GM18498 (cell line): ENCODE measurements at regions not wholly inside any gene's neighbourhood (a gene's known extent, or its start where the extent isn't known, plus 50 kb on each side); places are given as distances from the start of the nearest gene placed in this dataset.
"Not testable (repeated sequence)": the region's sequence is repeated elsewhere in the genome, so short reads cannot be mapped to it uniquely, and the experiment has no call there.

Source experiments
- ATAC-seq: cut with Tn5 transposase; IDR thresholded peaks from one replicate; pipeline ENCODE4 v1.9.1; 2021; ENCODE audit warnings: mild to moderate bottlenecking, moderate library complexity; ENCODE audit not compliant: unreplicated experiment

DNA sequence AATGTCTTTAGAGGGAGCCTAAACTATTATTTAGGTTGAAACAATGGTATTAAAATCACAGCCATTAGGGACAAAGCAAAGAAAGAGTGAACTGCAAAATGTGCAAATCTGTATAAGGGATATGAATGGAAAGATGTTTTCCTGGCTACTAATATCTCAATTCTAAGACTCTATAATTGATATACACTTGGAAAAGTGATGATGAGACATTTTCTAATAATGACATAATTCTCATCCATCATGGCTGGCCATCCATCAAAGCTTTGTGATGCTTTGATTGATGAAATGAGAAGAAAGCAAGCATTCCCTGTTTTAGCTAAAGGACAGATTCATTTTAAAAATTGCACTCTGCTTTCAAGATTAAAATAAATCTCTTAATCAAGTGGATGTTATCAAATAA is 965.5 kb upstream of the IGFBP7 start:
- ATAC-seq, result no peak

GRCh38 chr4:58074382-58074781 is 964.2 kb upstream of the IGFBP7 start:
- no peak for ATAC-seq

DNA sequence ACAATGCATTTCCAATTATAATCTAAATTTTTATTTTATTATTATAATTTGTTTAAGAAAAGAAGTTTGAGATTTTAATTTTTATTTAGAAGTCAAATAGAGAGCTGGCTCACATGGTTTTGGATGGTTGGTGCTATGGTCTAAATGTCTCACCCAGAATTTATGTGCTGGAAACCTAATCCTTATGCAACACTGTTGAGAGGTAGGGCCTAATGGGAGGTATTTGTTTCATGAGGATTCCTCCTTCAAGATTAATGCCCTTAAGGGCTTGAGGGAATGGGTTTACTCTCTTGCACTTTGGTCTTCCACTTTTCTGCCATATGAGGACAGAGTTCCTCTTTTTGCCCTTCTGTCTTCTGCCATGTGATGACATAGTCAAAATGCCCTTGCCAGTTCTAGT is 960.5 kb upstream of the IGFBP7 start:
- ATAC-seq, result no peak

- no peak for ATAC-seq
Observed at GRCh38 chr4:58064653-58065052, 954.5 kb upstream of the IGFBP7 start.

DNA sequence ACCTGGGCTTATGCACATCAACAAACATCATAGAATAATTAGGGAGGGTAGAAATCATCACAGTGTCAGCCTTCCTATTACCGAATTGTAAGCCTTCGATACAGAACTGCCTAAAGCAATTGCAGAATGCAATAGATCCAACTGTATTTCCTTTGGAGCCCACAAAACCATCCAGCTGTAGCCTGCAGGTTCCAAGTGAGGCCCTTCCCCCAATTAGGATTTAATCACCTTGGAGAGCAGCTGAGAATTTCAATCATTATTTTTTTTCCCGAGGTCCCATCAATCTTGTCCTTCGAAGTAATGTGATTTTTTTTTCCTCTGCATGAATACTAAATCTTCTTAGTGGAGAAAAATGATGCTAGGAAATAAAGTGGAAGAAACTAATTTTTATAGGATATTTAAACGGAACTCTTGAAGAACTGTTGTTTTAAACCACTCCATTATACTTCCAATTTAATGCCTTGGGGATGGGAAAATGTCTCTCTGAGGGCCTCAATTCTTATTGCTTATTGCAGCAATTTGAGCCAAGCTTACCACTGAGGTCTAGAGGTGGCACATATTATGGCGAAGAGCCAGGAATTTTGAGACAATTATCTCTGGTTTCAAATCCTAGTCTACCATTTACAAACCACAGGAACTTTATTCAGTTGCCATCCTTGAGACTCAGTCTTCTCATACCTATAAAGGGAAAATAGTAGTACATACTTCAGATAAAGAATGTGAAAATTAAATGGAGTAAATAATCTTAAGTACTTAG is 953.4 kb upstream of the IGFBP7 start:
- no peak for ATAC-seq

GRCh38 chr4:58061967-58062366 is 951.8 kb upstream of the IGFBP7 start:
- no peak for ATAC-seq

DNA sequence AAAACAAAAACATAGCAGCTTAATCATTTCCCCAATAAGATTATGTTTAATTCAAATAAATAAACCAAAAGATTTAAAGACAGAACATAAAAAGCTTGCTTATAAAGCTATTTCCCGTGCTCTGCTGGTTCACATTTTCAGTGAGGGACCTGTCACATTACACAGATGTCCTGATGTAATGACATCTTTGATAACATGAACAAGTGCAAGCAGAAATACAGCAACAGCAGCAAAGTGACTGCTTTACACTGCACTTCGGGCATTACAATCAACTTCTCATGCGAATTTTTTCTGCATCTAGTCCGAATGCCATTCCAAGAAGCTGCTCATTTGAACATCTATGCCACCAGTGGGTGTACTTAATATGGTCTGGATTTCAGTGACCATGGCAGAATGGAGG is 940.3 kb upstream of the IGFBP7 start:
- ATAC-seq, result no peak

- ATAC-seq, result no peak
Observed at GRCh38 chr4:58048491-58048890, 938.3 kb upstream of the IGFBP7 start.

DNA sequence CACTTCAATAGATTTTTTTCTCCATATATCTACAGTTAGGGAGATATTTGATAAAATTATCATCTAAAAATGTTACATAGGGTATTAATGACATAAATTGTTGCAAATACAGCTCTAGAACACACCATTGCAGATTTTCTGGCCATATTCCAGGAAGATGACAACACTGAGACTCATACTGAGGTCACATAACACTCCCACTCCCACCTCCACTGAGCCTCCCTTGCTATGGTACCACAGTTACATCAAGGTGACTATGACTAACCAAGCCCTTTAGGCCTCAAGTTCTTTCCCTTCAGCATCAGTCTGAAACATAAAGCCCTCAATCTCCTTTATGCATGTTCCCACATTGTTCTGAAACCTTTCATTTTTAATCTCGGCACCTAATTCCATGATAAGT is 932.0 kb upstream of the IGFBP7 start:
- ATAC-seq, result no peak

DNA sequence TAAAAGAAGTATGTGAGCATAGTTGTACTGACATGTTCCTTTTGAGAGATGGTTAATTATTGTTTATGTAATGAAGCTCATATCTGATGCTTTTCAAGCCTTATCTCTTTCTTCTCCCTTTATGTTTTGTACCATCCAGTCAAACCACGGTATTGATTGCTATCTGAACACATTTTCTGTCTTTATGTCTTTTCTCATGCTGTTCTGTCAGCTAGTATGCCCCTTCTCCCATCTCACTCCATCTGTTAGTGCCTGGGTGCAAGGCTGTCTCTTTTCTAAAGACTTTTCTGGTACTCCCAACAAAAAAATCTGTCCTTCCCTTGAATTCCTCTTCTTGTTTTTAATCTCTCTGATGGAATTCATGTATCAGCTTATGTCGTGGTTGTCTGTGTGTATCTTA is 883.8 kb upstream of the IGFBP7 start:
- no peak for ATAC-seq

DNA sequence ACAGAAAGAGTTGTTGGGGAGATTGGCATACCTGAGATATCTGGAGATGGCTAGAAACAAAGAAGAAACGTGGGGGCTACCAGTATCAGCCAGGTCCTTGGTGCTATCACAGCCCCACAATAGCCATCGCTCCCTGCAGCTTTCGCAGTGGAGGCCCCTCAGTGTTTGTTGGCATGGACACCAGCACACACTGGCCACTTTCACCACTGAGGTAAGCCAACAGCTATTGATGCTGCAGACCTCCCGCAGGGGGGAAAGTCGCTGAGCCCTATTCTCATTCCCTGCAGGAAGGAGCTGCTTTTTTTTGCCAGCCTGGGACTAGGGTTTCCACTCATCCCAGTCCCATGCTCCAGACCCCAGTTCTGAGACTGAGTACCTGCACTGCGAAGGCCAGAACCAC is 879.2 kb upstream of the IGFBP7 start:
- no peak for ATAC-seq

- no peak for ATAC-seq
Observed at GRCh38 chr4:57985161-57985560, 875.0 kb upstream of the IGFBP7 start.

GRCh38 chr4:57981123-57981522 is 870.9 kb upstream of the IGFBP7 start:
- ATAC-seq, result no peak

DNA sequence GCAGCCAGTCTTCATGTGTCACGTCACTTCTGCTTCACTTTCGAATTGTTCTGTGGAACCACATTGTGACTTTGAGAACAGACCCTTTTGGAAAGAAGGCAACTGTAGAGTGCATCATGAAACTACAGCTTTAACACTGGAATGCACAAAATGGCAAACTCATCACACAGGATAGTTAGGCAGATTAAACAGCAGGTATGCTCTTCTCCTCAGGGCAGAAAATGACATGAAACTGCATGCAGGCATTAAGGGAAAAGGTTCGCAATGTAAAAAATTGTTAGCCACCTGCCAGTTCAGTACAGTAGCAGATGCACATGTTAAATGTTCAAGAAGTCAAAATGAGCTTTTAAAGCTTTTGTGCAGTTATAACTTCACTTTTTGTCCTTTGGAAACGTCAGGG is 864.6 kb upstream of the IGFBP7 start:
- ATAC-seq, result no peak

DNA sequence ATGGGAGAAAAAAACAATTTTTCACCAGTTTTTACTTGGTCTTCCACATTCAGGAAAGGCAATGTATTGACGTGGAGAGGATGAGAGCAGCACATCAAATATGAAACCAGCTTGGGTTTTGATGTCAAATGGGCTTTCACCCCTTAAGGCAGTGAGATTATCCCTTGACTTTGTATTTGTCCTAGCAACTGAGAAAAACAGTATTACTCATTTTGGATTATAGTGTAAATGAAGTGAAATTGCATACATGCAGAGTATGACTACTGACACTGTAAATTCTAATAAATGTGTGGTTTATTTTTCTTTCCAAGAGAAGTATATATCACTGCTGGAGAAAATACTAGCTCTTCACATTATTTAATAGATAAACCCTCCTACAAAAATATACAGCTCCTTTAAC is 863.6 kb upstream of the IGFBP7 start:
- ATAC-seq, result no peak

DNA sequence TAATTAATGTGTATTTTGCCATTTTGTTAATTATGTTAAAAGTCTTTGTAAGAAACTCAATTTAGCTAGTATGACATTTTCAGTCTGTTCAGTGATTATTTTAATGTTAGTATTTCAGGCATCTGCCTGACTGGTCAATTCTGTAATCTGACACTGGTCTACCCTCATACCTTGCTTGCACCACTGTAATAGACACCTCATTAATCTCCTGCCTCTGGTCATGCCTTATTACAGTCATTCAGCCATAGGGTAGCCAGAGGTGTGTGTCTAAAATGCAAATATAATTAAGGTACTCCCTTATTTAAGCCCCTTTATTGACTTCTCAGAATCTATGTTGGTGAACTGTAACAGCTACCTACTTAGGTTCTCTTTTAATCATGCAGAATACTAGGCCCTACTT is 861.1 kb upstream of the IGFBP7 start:
- ATAC-seq, result no peak

DNA sequence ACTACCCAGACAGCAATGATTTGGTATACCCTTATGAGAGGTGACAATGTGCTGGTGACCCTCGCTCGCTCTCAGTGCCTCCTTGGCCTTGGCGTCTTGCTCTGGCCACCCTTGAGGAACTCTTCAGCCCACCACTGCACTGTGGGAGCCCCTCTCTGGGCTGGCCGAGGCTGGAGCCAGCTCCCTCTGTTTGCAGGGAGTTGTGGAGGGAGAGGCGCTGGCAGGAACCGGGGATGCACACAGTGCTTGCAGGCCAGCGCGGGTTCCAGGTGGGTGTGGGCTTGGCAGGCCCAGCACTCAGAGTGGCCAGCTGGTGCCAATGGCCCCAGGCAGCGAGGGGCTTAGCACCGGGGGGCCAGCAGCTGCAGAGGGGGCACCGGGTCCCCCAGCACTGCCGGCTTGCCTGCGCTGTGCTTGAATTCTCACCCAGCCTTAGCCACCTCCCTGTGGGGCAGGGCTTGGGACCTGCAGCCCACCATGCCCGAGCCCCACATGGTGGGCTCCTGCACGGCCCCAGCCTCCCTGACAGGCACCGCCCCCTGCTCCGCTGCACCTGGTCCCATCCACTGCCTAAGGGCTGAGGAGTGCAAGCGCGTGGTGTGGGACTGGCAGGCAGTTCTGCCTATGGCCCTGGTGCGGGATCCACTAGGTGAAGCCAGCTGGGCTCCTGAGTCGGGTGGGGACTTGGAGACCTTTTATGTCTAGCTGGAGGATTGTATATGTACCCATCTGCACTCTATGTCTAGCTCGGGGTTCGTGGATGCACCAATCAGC is 857.0 kb upstream of the IGFBP7 start:
- ATAC-seq, result no peak

- ATAC-seq, result not testable (repeated sequence)
Observed at GRCh38 chr4:57965431-57965830, 855.2 kb upstream of the IGFBP7 start.

GRCh38 chr4:57945298-57945697 is 835.1 kb upstream of the IGFBP7 start:
- peak; percentile 75 for ATAC-seq

DNA sequence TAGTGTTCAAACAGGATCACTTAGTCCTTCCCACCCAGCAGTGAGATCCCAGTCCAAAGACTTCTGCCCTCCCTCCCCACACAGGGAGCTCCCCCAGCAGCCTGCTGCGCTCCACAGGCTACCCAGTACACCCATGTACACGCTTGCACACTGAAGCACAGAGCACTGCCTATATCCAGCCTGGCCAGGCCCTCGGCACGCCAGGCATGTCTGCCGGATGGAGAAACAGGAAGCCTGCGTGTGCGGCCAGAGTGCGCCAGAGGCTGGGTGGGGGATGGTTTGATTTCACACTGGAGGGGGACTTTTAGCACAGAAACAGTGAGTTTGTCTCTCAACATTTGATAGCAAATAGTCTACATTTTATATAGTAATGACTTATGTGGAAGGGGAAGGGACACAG is 833.5 kb upstream of the IGFBP7 start:
- ATAC-seq, result peak; percentile 73

GRCh38 chr4:57937326-57937725 is 827.1 kb upstream of the IGFBP7 start:
- not testable (repeated sequence) for ATAC-seq

DNA sequence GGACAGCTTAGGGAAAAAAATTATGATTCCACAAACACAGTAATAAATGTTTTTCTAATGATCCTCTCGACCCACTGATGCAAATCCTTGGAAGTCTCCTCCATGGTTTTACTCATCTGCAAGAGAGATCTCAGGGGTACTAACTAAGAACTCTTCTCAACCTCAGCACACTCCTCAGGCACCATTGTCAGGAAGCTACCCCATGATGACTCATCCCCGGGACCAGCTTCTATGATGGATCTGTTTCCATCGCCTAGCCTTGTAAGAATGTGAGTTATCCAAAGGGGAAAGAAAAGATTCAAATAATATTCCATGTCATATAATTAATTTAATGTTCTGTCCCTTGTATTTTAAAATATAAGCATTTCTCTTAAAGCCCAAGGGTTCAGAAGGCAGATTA is 816.1 kb upstream of the IGFBP7 start:
- ATAC-seq, result no peak
